ENCODE measurements at regions not wholly inside any gene's neighbourhood (a gene's known extent, or its start where the extent isn't known, plus 50 kb on each side); places are given as distances from the start of the nearest gene placed in this dataset.

DNA sequence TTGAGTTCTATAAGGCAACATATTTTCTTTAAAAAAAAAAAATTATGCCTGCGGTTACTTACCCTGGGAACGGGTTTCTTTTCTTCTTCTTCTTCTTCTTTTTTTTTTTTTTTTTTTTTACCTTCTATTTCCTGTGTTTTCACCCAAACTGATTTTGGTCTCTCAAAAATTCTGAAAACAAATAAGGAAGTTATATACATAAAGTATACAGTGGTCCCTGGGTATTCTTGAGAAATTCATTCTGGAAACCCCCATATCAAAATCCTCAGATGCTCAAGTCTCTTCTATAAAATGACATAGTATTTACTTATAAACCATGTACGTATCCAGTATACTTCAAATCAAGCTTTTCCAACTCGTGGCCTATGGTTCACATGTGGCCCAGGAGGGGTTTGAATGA is 326.7 kb downstream of the MAT2B start:
- H3K4me3 ChIP-seq (ENCODE audit: low read depth, low read length) = no peak overlapping the region

DNA sequence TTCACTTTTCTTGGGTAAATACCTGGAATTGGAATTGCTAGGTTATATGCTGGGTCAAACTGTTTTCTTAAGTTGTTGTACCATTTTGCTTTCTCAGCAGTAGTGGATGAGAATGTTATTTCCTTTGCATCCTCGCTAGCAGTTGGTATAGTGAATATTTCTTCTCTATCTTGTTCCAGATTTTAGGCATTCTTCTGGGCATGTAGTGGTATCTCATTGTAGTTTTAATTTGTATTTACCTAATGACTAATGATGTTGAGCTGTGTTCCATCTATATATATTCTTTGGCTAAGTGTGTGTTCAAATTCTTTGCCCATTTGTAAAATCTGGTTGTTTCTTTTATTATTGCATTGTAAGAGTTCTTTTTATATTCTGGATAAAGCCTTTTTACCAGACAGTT is 333.3 kb downstream of the MAT2B start:
- TF ChIP-seq, protein P1, sequence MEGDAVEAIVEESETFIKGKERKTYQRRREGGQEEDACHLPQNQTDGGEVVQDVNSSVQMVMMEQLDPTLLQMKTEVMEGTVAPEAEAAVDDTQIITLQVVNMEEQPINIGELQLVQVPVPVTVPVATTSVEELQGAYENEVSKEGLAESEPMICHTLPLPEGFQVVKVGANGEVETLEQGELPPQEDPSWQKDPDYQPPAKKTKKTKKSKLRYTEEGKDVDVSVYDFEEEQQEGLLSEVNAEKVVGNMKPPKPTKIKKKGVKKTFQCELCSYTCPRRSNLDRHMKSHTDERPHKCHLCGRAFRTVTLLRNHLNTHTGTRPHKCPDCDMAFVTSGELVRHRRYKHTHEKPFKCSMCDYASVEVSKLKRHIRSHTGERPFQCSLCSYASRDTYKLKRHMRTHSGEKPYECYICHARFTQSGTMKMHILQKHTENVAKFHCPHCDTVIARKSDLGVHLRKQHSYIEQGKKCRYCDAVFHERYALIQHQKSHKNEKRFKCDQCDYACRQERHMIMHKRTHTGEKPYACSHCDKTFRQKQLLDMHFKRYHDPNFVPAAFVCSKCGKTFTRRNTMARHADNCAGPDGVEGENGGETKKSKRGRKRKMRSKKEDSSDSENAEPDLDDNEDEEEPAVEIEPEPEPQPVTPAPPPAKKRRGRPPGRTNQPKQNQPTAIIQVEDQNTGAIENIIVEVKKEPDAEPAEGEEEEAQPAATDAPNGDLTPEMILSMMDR (IDR thresholded peaks at IDR 0.05; ENCODE audit: borderline replicate concordance, insufficient read depth, low read depth, low read length) = no peak
- H3K4me3 ChIP-seq (ENCODE audit: low read depth, low read length) = no peak overlapping the region

More for the DNA sequence above, 326.7 kb downstream of the MAT2B start:
- TF ChIP-seq, protein P1 (IDR thresholded peaks at IDR 0.05; ENCODE audit: borderline replicate concordance, insufficient read depth, low read depth, low read length) = no peak

DNA sequence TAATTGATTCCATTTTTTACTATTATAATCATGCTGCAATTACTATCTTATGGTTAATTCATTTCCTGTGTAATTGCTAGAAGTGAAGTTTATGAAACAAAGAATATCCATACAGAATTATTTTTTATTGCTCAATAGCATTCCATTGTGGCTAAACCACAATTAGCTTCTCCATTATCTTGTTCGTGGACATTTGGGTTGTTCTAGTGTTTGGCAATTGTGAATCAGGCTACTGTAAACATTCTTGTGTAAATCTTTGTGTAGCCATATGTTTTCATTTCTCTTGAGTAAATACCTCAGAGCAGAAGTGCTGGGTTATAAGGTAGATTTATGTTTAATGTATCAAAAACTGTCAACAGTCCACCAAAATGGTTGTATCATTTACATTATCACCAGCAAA is 341.1 kb downstream of the MAT2B start:
- TF ChIP-seq, protein P1 (IDR thresholded peaks at IDR 0.05; ENCODE audit: borderline replicate concordance, insufficient read depth, low read depth, low read length) = no peak
- H3K4me3 ChIP-seq (ENCODE audit: low read depth, low read length) = no peak overlapping the region

DNA sequence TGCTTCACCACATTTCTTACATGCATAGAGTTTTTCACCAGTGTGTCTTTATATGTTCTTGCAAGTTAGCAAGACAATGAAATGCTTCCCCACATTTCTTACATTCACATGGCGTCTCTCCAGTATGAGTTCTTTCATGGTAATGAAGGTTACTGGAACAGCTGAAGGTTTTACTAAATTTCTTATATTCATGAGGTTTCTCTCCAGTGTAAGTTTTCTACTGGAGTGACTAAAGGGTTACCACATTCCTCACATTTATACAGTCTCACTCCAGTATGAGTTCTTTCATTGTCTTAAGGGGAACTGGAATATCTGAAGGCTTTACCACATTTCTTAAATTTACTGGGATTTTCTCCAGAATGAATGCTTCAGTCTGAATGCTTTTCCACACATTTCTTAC is 350.3 kb downstream of the MAT2B start:
- TF ChIP-seq, protein P1 (IDR thresholded peaks at IDR 0.05; ENCODE audit: borderline replicate concordance, insufficient read depth, low read depth, low read length) = no peak
- no peak overlapping the region for H3K4me3 ChIP-seq (ENCODE audit: low read depth, low read length)

DNA sequence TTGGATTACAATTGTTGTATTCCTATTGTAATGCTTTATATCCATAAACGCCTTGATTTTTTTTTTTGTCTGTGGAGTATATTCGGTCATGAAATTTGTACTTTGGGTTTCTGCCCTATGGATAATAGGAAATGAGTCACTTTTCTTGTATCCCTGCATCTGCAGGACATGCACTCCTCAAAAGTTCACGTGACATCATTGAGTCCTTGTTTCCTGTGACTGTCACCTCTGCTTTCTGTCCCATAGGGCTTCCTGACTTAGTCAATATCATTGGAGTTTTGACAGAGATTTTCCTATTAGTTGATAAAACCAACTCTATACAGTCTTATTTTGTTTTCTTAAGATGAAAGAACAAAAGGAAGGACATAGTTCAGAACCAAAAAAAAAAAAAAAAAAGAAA is 356.3 kb downstream of the MAT2B start:
- H3K4me3 ChIP-seq (ENCODE audit: low read depth, low read length) = no peak overlapping the region
- TF ChIP-seq, protein P1 (IDR thresholded peaks at IDR 0.05; ENCODE audit: borderline replicate concordance, insufficient read depth, low read depth, low read length) = no peak

DNA sequence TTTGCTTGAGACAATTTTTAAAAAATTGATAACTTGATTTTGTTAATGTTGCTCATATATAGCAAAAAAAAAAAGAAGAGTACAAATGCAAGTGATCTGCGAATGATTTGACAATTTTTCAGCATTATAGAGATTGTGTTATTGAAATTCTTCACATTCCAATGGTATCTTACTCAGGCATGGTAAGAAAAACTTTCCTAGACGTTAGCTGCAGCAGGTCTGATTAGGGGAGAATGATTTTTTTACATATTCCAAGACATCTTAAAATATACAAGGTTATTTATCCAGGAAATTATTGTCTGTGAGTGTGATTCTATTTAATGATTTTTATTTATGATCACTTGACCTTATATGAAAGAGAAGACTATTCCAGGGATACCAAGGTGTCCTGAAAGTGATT is 361.9 kb downstream of the MAT2B start:
- H3K4me3 ChIP-seq (ENCODE audit: low read depth, low read length) = no peak overlapping the region
- TF ChIP-seq, protein P1 (IDR thresholded peaks at IDR 0.05; ENCODE audit: borderline replicate concordance, insufficient read depth, low read depth, low read length) = no peak

DNA sequence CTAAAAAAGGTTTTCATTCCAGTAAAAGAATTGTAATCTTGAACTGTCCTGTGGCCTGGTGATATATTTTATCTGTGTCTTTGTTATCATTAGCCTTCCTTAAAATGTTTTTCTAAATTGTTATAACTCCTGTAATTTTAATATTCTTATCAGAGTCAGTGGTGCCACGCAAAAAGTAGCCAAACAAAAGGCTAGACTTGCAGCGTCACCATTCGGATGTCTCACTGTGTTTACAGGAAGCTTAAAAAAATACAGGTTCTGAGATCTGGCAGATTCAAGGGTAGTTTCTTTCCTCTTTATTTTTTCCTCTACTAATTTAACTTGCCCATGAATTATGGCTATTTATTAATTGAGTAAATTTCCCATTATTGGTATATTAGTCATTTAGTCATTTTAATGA is 362.3 kb downstream of the MAT2B start:
- TF ChIP-seq, protein P1 (IDR thresholded peaks at IDR 0.05; ENCODE audit: borderline replicate concordance, insufficient read depth, low read depth, low read length) = no peak
- H3K4me3 ChIP-seq (ENCODE audit: low read depth, low read length) = no peak overlapping the region

All from GM12875 (cell line).